ENCODE measurements at regions not wholly inside any gene's neighbourhood (a gene's known extent, or its start where the extent isn't known, plus 50 kb on each side); places are given as distances from the start of the nearest gene placed in this dataset.
"Not testable (repeated sequence)": the region's sequence is repeated elsewhere in the genome, so short reads cannot be mapped to it uniquely, and the experiment has no call there.

DNA sequence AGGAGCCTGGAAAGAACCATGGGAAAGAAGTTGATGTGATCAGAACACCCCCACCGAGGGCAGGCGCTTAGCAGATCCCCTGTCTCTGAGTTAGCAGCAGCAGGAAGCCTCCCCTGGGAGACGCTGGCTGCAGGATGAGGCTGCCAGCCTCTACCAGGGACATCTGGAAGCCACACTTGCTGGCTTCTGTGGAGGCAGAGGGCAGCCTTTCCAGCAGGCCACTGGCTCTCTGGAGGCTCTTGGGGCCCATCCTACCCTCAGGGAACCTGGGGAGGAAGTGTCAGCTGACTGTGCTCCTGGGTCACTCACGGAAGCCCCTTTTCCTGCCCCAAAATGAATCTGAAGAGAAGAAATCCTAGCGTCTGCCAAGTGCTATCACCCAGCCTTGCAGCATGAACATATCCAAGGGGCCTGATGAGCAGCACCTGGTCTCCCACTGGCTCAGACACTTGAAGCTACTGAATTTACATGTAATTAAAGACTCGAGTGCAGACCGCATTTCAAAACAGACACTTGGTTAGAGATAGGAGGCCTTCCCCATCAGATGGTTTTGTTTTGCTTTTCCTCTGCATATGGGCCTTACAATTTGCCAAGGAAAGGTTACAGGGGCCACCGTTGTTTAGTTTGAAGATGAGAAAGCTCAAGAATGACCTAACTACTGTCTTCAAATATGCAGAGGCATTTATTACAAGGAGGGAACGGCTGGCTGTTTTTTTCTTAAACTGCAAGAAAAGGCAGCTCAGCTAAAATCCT is 142.1 kb downstream of the BCL2L11 start:
- TF ChIP-seq, protein P1, sequence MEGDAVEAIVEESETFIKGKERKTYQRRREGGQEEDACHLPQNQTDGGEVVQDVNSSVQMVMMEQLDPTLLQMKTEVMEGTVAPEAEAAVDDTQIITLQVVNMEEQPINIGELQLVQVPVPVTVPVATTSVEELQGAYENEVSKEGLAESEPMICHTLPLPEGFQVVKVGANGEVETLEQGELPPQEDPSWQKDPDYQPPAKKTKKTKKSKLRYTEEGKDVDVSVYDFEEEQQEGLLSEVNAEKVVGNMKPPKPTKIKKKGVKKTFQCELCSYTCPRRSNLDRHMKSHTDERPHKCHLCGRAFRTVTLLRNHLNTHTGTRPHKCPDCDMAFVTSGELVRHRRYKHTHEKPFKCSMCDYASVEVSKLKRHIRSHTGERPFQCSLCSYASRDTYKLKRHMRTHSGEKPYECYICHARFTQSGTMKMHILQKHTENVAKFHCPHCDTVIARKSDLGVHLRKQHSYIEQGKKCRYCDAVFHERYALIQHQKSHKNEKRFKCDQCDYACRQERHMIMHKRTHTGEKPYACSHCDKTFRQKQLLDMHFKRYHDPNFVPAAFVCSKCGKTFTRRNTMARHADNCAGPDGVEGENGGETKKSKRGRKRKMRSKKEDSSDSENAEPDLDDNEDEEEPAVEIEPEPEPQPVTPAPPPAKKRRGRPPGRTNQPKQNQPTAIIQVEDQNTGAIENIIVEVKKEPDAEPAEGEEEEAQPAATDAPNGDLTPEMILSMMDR (IDR thresholded peaks at IDR 0.05), result not testable (repeated sequence)
- not testable (repeated sequence) for TF ChIP-seq POLR2AphosphoS5 (IDR thresholded peaks at IDR 0.05)

Data from sigmoid colon (tissue), 4 donors.